Cardiac muscle cell (in vitro differentiated cells and primary cell): ENCODE measurements at regions not wholly inside any gene's neighbourhood (a gene's known extent, or its start where the extent isn't known, plus 50 kb on each side); places are given as distances from the start of the nearest gene placed in this dataset.

Source experiments
- DNase-seq, 2 donors: peaks; one replicate each; pipeline versions ENCODE4 v3.0.0 to v3.0.0-alpha.2; 2010 to 2017; ENCODE audit warnings: low read depth in 1 of 2, low spot score in 1 of 2
- H3K27ac ChIP-seq: fragments of 200-600 bp; sonication (generic); 2 replicates; pipeline ENCODE4 v1.5.1; 2016
- H3K27me3 ChIP-seq: fragments of 200-600 bp; sonication (generic); 2 replicates; pipeline ENCODE4 v1.6.0; 2016; ENCODE audit warnings: control low read depth
- H3K36me3 ChIP-seq: fragments of 200-600 bp; sonication (generic); 2 replicates; pipeline ENCODE4 v1.5.1; 2016; ENCODE audit warnings: control low read depth
- H3K4me1 ChIP-seq: fragments of 200-600 bp; sonication (generic); 2 replicates; pipeline ENCODE4 v1.8.1; 2017; ENCODE audit warnings: low read depth, mild to moderate bottlenecking, mixed run types
- H3K4me3 ChIP-seq: fragments of 200-600 bp; sonication (generic); 2 replicates; pipeline ENCODE4 v1.5.1; 2016; ENCODE audit warnings: mild to moderate bottlenecking
- H3K9me3 ChIP-seq: fragments of 200-600 bp; sonication (generic); 2 replicates; pipeline ENCODE4 v1.5.1; 2017; ENCODE audit warnings: low read depth, mild to moderate bottlenecking, control low read depth
- CTCF ChIP-seq: IDR thresholded peaks from 2 replicates; pipeline ENCODE4 v1.5.1; 2012; ENCODE audit warnings: low read depth, mild to moderate bottlenecking, low read length

GRCh38 chr20:39144757-39145156 lies 182.6 kb downstream of the DHX35 start:
- TF ChIP-seq CTCF, result no peak
- Histone ChIP-seq H3K27me3 (no peaks in the 10 kb centered on the region), H3K4me3 (no peak overlapping the region), H3K36me3 (no peaks in the 10 kb centered on the region), H3K27ac (no peak overlapping the region), H3K4me1 (no peaks in the 10 kb centered on the region), H3K9me3 (no peaks in the 10 kb centered on the region)
- no peak for DNase-seq

GRCh38 chr20:39142407-39143096 lies 180.4 kb downstream of the DHX35 start:
- Histone ChIP-seq H3K27me3 (peaks cover 4% of the 10 kb centered on the region), H3K4me1 (no peaks in the 10 kb centered on the region), H3K36me3 (no peaks in the 10 kb centered on the region), H3K27ac (no peak overlapping the region), H3K4me3 (no peak overlapping the region), H3K9me3 (no peaks in the 10 kb centered on the region)
- no peak for TF ChIP-seq CTCF
- no peak for DNase-seq

- H3K36me3 ChIP-seq, result no peaks in the 10 kb centered on the region
- H3K27ac ChIP-seq, result no peak overlapping the region
- peaks cover 4% of the 10 kb centered on the region for H3K27me3 ChIP-seq
- DNase-seq, result no peak
- no peaks in the 10 kb centered on the region for H3K4me1 ChIP-seq
- H3K9me3 ChIP-seq, result no peaks in the 10 kb centered on the region
- no peak overlapping the region for H3K4me3 ChIP-seq
- TF ChIP-seq CTCF, result no peak
These were observed 175.2 kb downstream of the DHX35 start for GRCh38 chr20:39137299-39137698.

- Histone ChIP-seq H3K4me1 (no peaks in the 10 kb centered on the region), H3K9me3 (no peaks in the 10 kb centered on the region), H3K4me3 (no peak overlapping the region), H3K27me3 (peaks cover 4% of the 10 kb centered on the region), H3K36me3 (no peaks in the 10 kb centered on the region), H3K27ac (no peak overlapping the region)
- no peak for TF ChIP-seq CTCF
- no peak for DNase-seq
These were observed 174.7 kb downstream of the DHX35 start for GRCh38 chr20:39136798-39137197.

GRCh38 chr20:39135885-39136544 lies 173.9 kb downstream of the DHX35 start:
- no peak overlapping the region for H3K4me3 ChIP-seq
- H3K4me1 ChIP-seq, result no peaks in the 10 kb centered on the region
- H3K36me3 ChIP-seq, result no peaks in the 10 kb centered on the region
- no peak for DNase-seq
- no peak overlapping the region for H3K27ac ChIP-seq
- peaks cover 4% of the 10 kb centered on the region for H3K27me3 ChIP-seq
- TF ChIP-seq CTCF, result no peak
- no peaks in the 10 kb centered on the region for H3K9me3 ChIP-seq
